Breast epithelium (tissue), 4 donors: ENCODE measurements at regions not wholly inside any gene's neighbourhood (a gene's known extent, or its start where the extent isn't known, plus 50 kb on each side); places are given as distances from the start of the nearest gene placed in this dataset.

Experiments used
- DNase-seq, 2 donors: peaks; one replicate each; pipeline ENCODE4 v3.0.0-alpha.2; 2019; ENCODE audit warnings: low spot score in 2 of 2
- H3K27ac ChIP-seq, 2 donors: fragments of 200-600 bp; sonication (generic) in 1 of 2; one replicate each; pipeline ENCODE4 v1.5.1; 2016 to 2019; ENCODE audit warnings: mild to moderate bottlenecking in 1 of 2
- H3K27me3 ChIP-seq, 2 donors: fragments of 200-600 bp; sonication (generic) in 1 of 2; one replicate each; pipeline versions ENCODE4 v1.5.1 to v1.6.0; 2017 to 2019; ENCODE audit warnings: control low read depth in 1 of 2, mild to moderate bottlenecking in 1 of 2
- H3K36me3 ChIP-seq: fragments of 200-600 bp; one replicate; pipeline ENCODE4 v1.5.1; 2019
- H3K4me1 ChIP-seq, 2 donors: fragments of 200-600 bp; sonication (generic); one replicate each; pipeline ENCODE4 v1.5.1; 2016 to 2019; ENCODE audit warnings: control low read depth in 1 of 2
- H3K4me3 ChIP-seq, 3 donors: fragments of 200-600 bp; sonication (generic); 1 replicate in 2 of 3; 2 replicates in 1 of 3; pipeline ENCODE4 v1.5.1; 2016 to 2019; ENCODE audit warnings: mild to moderate bottlenecking in 3 of 3, moderate library complexity in 2 of 3
- H3K9me3 ChIP-seq, 2 donors: fragments of 200-600 bp; sonication (generic) in 1 of 2; one replicate each; pipeline ENCODE4 v1.5.1; 2016 to 2019; ENCODE audit warnings: control low read depth in 1 of 2
- POLR2A ChIP-seq: fragments of 450-650 bp; IDR thresholded peaks from one replicate; pipeline ENCODE4 v1.6.1; 2016; ENCODE audit warnings: antibody characterized with exemption, mild to moderate bottlenecking, moderate library complexity
- POLR2AphosphoS5 ChIP-seq, 3 donors: sonication (generic); formaldehyde crosslinking; IDR thresholded peaks; one replicate each; pipeline ENCODE4 v1.6.1; 2017; ENCODE audit warnings: antibody characterized with exemption in 3 of 3
- intact Hi-C: fragments of 100-400 bp; cut with DNase I; formaldehyde crosslinking; loops from one replicate; pipeline ENCODE4 v1.15.1; 2023; ENCODE audit warnings: low total_unique reads
- TF ChIP-seq, protein P1 (sequence below), 3 donors: fragments of 450-650 bp; IDR thresholded peaks; one replicate each; pipeline ENCODE4 v1.5.1; 2016 to 2017; ENCODE audit warnings: antibody characterized with exemption in 3 of 3, mild to moderate bottlenecking in 3 of 3, moderate library complexity in 3 of 3

GRCh38 chr18:61241260-61241853 lies 91.9 kb upstream of the CDH20 start:
- intact Hi-C loops = no loop called here
- DNase-seq = no peak
- Histone ChIP-seq H3K27me3 (no peaks in the 10 kb centered on the region), H3K9me3 (no peaks in the 10 kb centered on the region), H3K36me3 (no peaks in the 10 kb centered on the region), H3K27ac (no peak overlapping the region), H3K4me3 (no peak overlapping the region), H3K4me1 (no peaks in the 10 kb centered on the region)
- TF ChIP-seq, protein P1, sequence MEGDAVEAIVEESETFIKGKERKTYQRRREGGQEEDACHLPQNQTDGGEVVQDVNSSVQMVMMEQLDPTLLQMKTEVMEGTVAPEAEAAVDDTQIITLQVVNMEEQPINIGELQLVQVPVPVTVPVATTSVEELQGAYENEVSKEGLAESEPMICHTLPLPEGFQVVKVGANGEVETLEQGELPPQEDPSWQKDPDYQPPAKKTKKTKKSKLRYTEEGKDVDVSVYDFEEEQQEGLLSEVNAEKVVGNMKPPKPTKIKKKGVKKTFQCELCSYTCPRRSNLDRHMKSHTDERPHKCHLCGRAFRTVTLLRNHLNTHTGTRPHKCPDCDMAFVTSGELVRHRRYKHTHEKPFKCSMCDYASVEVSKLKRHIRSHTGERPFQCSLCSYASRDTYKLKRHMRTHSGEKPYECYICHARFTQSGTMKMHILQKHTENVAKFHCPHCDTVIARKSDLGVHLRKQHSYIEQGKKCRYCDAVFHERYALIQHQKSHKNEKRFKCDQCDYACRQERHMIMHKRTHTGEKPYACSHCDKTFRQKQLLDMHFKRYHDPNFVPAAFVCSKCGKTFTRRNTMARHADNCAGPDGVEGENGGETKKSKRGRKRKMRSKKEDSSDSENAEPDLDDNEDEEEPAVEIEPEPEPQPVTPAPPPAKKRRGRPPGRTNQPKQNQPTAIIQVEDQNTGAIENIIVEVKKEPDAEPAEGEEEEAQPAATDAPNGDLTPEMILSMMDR (IDR thresholded peaks at IDR 0.05) = no peak
- TF ChIP-seq POLR2A = no peak
- no peak for TF ChIP-seq POLR2AphosphoS5 (IDR thresholded peaks at IDR 0.05)

- H3K27me3 ChIP-seq = no peaks in the 10 kb centered on the region
- no peak for TF ChIP-seq POLR2A
- TF ChIP-seq, protein P1 (IDR thresholded peaks at IDR 0.05) = no peak
- no peak for TF ChIP-seq POLR2AphosphoS5 (IDR thresholded peaks at IDR 0.05)
- intact Hi-C loops = no loop called here
- H3K9me3 ChIP-seq = no peaks in the 10 kb centered on the region
- no peak for DNase-seq
- H3K27ac ChIP-seq = no peak overlapping the region
- no peak overlapping the region for H3K4me3 ChIP-seq
- H3K4me1 ChIP-seq = no peaks in the 10 kb centered on the region
- no peaks in the 10 kb centered on the region for H3K36me3 ChIP-seq
Measured at GRCh38 chr18:61244632-61245031, 88.6 kb upstream of the CDH20 start.

DNA sequence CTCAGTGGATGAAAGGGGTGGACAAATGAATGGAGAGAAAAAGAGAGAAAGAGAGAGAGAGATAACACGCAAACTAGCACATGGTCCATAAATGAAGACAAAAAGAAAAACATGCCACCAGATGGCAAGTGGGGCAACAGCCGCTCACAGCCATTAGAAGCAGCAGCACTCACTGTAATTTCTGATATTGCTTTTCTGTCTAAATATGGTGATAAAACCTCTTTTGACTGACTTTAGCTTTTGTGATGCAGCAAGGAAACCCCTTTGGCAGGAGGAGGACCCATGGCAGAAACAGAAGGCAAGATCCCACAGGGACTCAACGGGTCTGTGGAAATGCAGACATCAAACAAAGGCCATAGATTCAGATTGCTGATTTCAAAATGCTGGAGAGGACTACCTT lies 88.0 kb upstream of the CDH20 start:
- intact Hi-C loops = no loop called here
- H3K4me3 ChIP-seq = no peak overlapping the region
- H3K4me1 ChIP-seq = no peaks in the 10 kb centered on the region
- H3K36me3 ChIP-seq = no peaks in the 10 kb centered on the region
- H3K27me3 ChIP-seq = no peaks in the 10 kb centered on the region
- no peak overlapping the region for H3K27ac ChIP-seq
- no peak for DNase-seq
- TF ChIP-seq POLR2A (no peak), POLR2AphosphoS5 (IDR thresholded peaks at IDR 0.05) (no peak)
- TF ChIP-seq, protein P1 (IDR thresholded peaks at IDR 0.05) = no peak
- no peaks in the 10 kb centered on the region for H3K9me3 ChIP-seq

DNA sequence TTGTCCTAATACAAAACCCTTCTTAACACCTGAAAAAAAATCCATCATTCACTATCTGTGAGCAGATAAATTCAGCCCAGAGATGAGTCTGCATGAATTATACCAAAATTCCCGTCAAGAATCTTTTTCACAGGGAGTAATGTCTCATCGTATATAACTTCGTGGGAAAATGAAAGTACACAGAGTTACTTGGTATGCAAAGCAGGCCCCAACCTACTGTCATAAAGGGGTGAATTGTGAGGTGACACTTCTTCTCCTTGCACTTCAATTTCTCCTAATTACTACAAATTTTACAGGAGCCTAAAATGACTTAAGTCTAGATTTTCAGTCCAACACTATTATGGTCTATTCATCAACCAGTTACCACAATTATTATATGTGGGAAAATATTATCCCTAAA lies 84.6 kb upstream of the CDH20 start:
- no peak for DNase-seq
- intact Hi-C loops = no loop called here

GRCh38 chr18:61256291-61256690 lies 76.9 kb upstream of the CDH20 start:
- no peaks in the 10 kb centered on the region for H3K27me3 ChIP-seq
- H3K9me3 ChIP-seq = no peaks in the 10 kb centered on the region
- no peaks in the 10 kb centered on the region for H3K4me1 ChIP-seq
- no peak overlapping the region for H3K4me3 ChIP-seq
- intact Hi-C loops = no loop called here
- DNase-seq = no peak
- TF ChIP-seq, protein P1 (IDR thresholded peaks at IDR 0.05) = no peak
- no peaks in the 10 kb centered on the region for H3K36me3 ChIP-seq
- H3K27ac ChIP-seq = no peak overlapping the region

More for the DNA sequence above, 84.6 kb upstream of the CDH20 start:
- no peaks in the 10 kb centered on the region for H3K4me1 ChIP-seq
- no peaks in the 10 kb centered on the region for H3K36me3 ChIP-seq
- TF ChIP-seq, protein P1 (IDR thresholded peaks at IDR 0.05) = no peak
- no peak for TF ChIP-seq POLR2AphosphoS5 (IDR thresholded peaks at IDR 0.05)
- no peak for TF ChIP-seq POLR2A
- H3K27ac ChIP-seq = no peak overlapping the region
- no peak overlapping the region for H3K4me3 ChIP-seq
- H3K27me3 ChIP-seq = no peaks in the 10 kb centered on the region
- no peaks in the 10 kb centered on the region for H3K9me3 ChIP-seq
